ENCODE measurements at regions not wholly inside any gene's neighbourhood (a gene's known extent, or its start where the extent isn't known, plus 50 kb on each side); places are given as distances from the start of the nearest gene placed in this dataset.

DNA sequence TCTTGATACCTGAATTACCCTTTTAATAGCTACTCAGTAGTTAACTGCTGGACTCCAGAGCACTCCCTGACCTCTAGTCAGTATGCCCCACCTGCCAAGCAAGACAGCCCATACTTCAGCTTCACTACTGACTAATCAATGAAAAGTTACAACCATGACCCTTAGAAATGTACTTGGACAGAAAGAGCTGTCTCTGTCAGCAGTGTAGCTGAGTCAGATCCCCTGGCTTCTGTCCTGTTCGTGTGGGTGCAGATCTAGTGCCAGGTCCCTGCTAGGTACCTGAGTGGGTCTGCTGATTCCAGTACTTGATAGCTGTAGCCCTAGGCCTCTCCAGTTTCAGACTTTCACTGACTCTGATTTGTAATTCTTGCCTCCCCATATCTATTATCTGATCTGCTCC, 265.8 kb upstream of the POU2AF2 start:
- no peak overlapping the region for H3K4me3 ChIP-seq
- DNase-seq (ENCODE audit: low read depth, low spot score), result no peak
- SMC1A ChIA-PET (ENCODE audit: uncharacterized antibody, unreplicated experiment), result interaction anchor here (0.5 kb wide), 1 partner anchor 30 kb away, joined by 3 read pairs; no protein-coding TSS in a partner anchor
- no peaks in the 10 kb centered on the region for H3K79me2 ChIP-seq (ENCODE audit: control insufficient read depth, insufficient read depth, low read length)
- no TSS peak for BruUV-seq (replicated peaks)
- CTCF ChIA-PET, result interaction anchor here (1.0 kb wide), 1 partner anchor 465 kb away, joined by 4 read pairs; no protein-coding TSS in a partner anchor
- in situ Hi-C loops (cut with MboI), result no loop called here
- no peak overlapping the region for H3K9ac ChIP-seq (ENCODE audit: control insufficient read depth, insufficient read depth, low read length)
- no peak overlapping the region for H2AFZ ChIP-seq (ENCODE audit: control insufficient read depth, low read depth, low read length)
- intact Hi-C loops (cut with micrococcal nuclease; ENCODE audit: unreplicated experiment), result no loop called here
- H3K4me1 ChIP-seq (ENCODE audit: control insufficient read depth, insufficient read depth, low read length), result no peaks in the 10 kb centered on the region
- POLR2A ChIA-PET, result interaction anchor here (1.0 kb wide), 1 partner anchor 14 kb away, joined by 3 read pairs; no protein-coding TSS in a partner anchor
- no peaks in the 10 kb centered on the region for H3K27me3 ChIP-seq (replicated peaks in 1 of 2; ENCODE audit: control insufficient read depth in 2 of 2, insufficient read depth in 2 of 2, low read length in 1 of 2)
- no peak for FAIRE-seq
- 0% methylated on average over 1 of the region's 1 CpG for WGBS (ENCODE audit: insufficient coverage, insufficient replicate concordance, low lambda C conversion rate, missing lambda C conversion rate)
- RAD21 ChIA-PET (ENCODE audit: unreplicated experiment), result no interaction called here
- H3K36me3 ChIP-seq (ENCODE audit: control insufficient read depth in 2 of 2, insufficient read depth in 2 of 2, low read length in 1 of 2), result no peaks in the 10 kb centered on the region
- no peak overlapping the region for H3K4me2 ChIP-seq (ENCODE audit: control insufficient read depth, insufficient read depth)
- no peak overlapping the region for H3K27ac ChIP-seq (ENCODE audit: control insufficient read depth, insufficient read depth)
- no peaks in the 10 kb centered on the region; the same call in 2 of the 3 replicates for H3K9me3 ChIP-seq (replicated peaks; ENCODE audit: control insufficient read depth, insufficient read depth, low read length)
- TF ChIP-seq SKIL (IDR thresholded peaks at IDR 0.05; ENCODE audit: low read depth, poor library complexity, severe bottlenecking) (no peak), SREBF2 (IDR thresholded peaks at IDR 0.05; ENCODE audit: low read length) (no peak), MTA3 (IDR thresholded peaks at IDR 0.05; ENCODE audit: borderline replicate concordance, low read length) (no peak), SMAD1 (IDR thresholded peaks at IDR 0.05; ENCODE audit: low read depth, partially characterized antibody) (no peak), CREB1 (IDR thresholded peaks at IDR 0.05; ENCODE audit: low read depth) (no peak), RCOR1 (conservative IDR thresholded peaks at IDR 0.05; ENCODE audit: low read depth, low read length) (no peak), IKZF1 (conservative IDR thresholded peaks at IDR 0.05) (no peak), ZNF592 (IDR thresholded peaks at IDR 0.05) (no peak), PBX3 (IDR thresholded peaks at IDR 0.05; ENCODE audit: insufficient replicate concordance, low read depth, low read length) (no peak), ZSCAN29 (IDR thresholded peaks at IDR 0.05) (no peak), STAT3 (IDR thresholded peaks at IDR 0.05; ENCODE audit: low read depth, low read length) (no peak), SIX5 (IDR thresholded peaks at IDR 0.05; ENCODE audit: low read depth, low read length, severe bottlenecking) (no peak)
- TF ChIP-seq, protein P1, sequence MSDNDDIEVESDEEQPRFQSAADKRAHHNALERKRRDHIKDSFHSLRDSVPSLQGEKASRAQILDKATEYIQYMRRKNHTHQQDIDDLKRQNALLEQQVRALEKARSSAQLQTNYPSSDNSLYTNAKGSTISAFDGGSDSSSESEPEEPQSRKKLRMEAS (IDR thresholded peaks at IDR 0.05; ENCODE audit: low read depth, low read length), result no peak
- no peaks in the 10 kb centered on the region for H4K20me1 ChIP-seq (ENCODE audit: control insufficient read depth, insufficient read depth)
- no peak for ATAC-seq

Measured in GM12878 (cell line).